K562 (cell line): ENCODE measurements at regions not wholly inside any gene's neighbourhood (a gene's known extent, or its start where the extent isn't known, plus 50 kb on each side); places are given as distances from the start of the nearest gene placed in this dataset.

Experiments
- CTBP1 ChIP-seq: fragments of 450-650 bp; IDR thresholded peaks from 2 replicates; pipeline ENCODE4 v1.6.1; 2016; ENCODE audit warnings: borderline replicate concordance
- FOXP1 ChIP-seq: sonication (generic); formaldehyde crosslinking; IDR thresholded peaks from 2 replicates; pipeline ENCODE4 v1.8.0; 2022; ENCODE audit warnings: mild to moderate bottlenecking, missing genetic modification reagents
- MAFK ChIP-seq: IDR thresholded peaks from 2 replicates; pipeline ENCODE4 v1.6.1; 2011; ENCODE audit warnings: low read length, improper control_type of control experiment
- SMARCE1 ChIP-seq: fragments of 450-650 bp; IDR thresholded peaks from 2 replicates; pipeline ENCODE4 v1.7.1; 2016; ENCODE audit warnings: mild to moderate bottlenecking
- TAF1 ChIP-seq: IDR thresholded peaks from 2 replicates; pipeline ENCODE4 v1.6.1; 2011; ENCODE audit warnings: mild to moderate bottlenecking, low read length, moderate library complexity; ENCODE audit not compliant: insufficient read depth, control insufficient read depth, severe bottlenecking; ENCODE audit errors: extremely low read depth
- YY1 ChIP-seq, 3 experiments: IDR thresholded peaks; 2 replicates each; pipeline ENCODE4 v1.6.1; 2011; ENCODE audit warnings: low read length in 2 of 3, mild to moderate bottlenecking in 2 of 3, moderate library complexity in 2 of 3, borderline replicate concordance in 1 of 3, control low read depth in 1 of 3, low read depth in 1 of 3; ENCODE audit not compliant: insufficient read depth in 3 of 3, insufficient replicate concordance in 2 of 3, control insufficient read depth in 1 of 3, insufficient read length in 1 of 3; ENCODE audit errors: extremely low read depth in 1 of 3
- ZBTB7A ChIP-seq: IDR thresholded peaks from 2 replicates; pipeline ENCODE4 v1.6.1; 2011; ENCODE audit warnings: low read depth, mild to moderate bottlenecking, low read length, moderate library complexity, borderline replicate concordance; ENCODE audit not compliant: control insufficient read depth
- TF ChIP-seq, protein P1 (sequence below), 3 experiments: IDR thresholded peaks in 2 of 3; conservative IDR thresholded peaks in 1 of 3; 2 replicates each; pipeline ENCODE4 v1.5.1; 2011 to 2012; ENCODE audit warnings: low read length in 3 of 3, mild to moderate bottlenecking in 3 of 3, control low read depth in 2 of 3, improper control_type of control experiment in 1 of 3, inconsistent platforms in 1 of 3, low read depth in 1 of 3, mixed read lengths in 1 of 3, moderate library complexity in 1 of 3; ENCODE audit not compliant: insufficient read depth in 2 of 3
- TF ChIP-seq, protein P2 (sequence below): sonication (generic); formaldehyde crosslinking; IDR thresholded peaks from 2 replicates; pipeline ENCODE4 v1.8.0; 2022; ENCODE audit warnings: mild to moderate bottlenecking, missing genetic modification reagents
- TF ChIP-seq, protein P3 (sequence below): fragments of 250-450 bp; sonication (Bioruptor Pico); IDR thresholded peaks from 2 replicates; pipeline ENCODE4 v1.5.0; 2022; ENCODE audit warnings: mild to moderate bottlenecking
- TF ChIP-seq, protein P4 (sequence below): fragments of 250-450 bp; sonication (Bioruptor Pico); IDR thresholded peaks from 2 replicates; pipeline ENCODE4 v1.8.0; 2021; ENCODE audit warnings: mild to moderate bottlenecking, moderate library complexity
- TF ChIP-seq, protein P5 (sequence below): fragments of 250-450 bp; sonication (Bioruptor Pico); IDR thresholded peaks from 2 replicates; pipeline ENCODE4 v1.4.0; 2020; ENCODE audit warnings: mild to moderate bottlenecking, moderate library complexity

DNA sequence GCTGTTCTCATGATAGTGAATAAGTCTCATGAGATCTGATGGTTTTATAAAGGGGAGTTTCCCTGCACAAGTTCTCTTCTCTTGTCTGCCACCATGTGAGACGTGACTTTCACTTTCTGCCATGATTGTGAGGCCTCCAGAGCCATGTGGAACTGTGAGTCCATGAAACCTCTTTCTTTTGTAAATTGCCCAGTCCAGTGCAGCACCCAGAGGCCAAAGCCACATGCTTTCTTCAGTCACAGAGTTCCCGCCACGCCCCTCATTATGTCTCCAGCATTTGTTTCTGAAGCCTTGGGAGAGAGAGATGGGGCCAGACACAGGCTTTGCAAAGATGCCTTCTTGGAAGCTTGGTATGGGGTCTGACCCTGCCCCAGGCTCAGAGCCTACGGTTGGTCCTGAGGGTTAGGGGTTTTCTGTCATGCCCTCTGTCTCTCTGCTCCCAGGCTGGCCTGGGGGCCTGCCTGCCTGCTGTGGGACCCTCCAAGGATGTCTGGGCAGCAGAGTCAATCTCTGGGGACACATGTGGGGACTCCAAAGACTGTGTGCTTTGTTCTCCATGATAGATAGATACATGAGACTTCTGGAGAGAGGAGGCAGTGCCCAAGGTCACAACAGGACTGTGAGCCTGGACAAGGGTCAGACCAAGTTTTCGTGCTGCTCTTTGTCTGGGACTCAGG lies 114.1 kb upstream of the PRMT8 start:
- no peak for TF ChIP-seq TAF1
- TF ChIP-seq SMARCE1, result no peak
- TF ChIP-seq YY1 (IDR thresholded peaks at IDR 0.05; ENCODE audit: borderline replicate concordance in 1 of 3, control insufficient read depth in 1 of 3, extremely low read depth in 1 of 3, insufficient read depth in 3 of 3, insufficient read length in 1 of 3, insufficient replicate concordance in 2 of 3, low read depth in 1 of 3, low read length in 2 of 3), result no peak
- TF ChIP-seq, protein P1, sequence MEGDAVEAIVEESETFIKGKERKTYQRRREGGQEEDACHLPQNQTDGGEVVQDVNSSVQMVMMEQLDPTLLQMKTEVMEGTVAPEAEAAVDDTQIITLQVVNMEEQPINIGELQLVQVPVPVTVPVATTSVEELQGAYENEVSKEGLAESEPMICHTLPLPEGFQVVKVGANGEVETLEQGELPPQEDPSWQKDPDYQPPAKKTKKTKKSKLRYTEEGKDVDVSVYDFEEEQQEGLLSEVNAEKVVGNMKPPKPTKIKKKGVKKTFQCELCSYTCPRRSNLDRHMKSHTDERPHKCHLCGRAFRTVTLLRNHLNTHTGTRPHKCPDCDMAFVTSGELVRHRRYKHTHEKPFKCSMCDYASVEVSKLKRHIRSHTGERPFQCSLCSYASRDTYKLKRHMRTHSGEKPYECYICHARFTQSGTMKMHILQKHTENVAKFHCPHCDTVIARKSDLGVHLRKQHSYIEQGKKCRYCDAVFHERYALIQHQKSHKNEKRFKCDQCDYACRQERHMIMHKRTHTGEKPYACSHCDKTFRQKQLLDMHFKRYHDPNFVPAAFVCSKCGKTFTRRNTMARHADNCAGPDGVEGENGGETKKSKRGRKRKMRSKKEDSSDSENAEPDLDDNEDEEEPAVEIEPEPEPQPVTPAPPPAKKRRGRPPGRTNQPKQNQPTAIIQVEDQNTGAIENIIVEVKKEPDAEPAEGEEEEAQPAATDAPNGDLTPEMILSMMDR (IDR thresholded peaks at IDR 0.05 in 2 of 3, conservative IDR thresholded peaks at IDR 0.05 in 1 of 3; ENCODE audit: insufficient read depth in 2 of 3, low read depth in 1 of 3, low read length in 3 of 3), result no peak
- no peak for TF ChIP-seq MAFK
- no peak for TF ChIP-seq FOXP1 (CRISPR knock-in tag)
- TF ChIP-seq, protein P2, sequence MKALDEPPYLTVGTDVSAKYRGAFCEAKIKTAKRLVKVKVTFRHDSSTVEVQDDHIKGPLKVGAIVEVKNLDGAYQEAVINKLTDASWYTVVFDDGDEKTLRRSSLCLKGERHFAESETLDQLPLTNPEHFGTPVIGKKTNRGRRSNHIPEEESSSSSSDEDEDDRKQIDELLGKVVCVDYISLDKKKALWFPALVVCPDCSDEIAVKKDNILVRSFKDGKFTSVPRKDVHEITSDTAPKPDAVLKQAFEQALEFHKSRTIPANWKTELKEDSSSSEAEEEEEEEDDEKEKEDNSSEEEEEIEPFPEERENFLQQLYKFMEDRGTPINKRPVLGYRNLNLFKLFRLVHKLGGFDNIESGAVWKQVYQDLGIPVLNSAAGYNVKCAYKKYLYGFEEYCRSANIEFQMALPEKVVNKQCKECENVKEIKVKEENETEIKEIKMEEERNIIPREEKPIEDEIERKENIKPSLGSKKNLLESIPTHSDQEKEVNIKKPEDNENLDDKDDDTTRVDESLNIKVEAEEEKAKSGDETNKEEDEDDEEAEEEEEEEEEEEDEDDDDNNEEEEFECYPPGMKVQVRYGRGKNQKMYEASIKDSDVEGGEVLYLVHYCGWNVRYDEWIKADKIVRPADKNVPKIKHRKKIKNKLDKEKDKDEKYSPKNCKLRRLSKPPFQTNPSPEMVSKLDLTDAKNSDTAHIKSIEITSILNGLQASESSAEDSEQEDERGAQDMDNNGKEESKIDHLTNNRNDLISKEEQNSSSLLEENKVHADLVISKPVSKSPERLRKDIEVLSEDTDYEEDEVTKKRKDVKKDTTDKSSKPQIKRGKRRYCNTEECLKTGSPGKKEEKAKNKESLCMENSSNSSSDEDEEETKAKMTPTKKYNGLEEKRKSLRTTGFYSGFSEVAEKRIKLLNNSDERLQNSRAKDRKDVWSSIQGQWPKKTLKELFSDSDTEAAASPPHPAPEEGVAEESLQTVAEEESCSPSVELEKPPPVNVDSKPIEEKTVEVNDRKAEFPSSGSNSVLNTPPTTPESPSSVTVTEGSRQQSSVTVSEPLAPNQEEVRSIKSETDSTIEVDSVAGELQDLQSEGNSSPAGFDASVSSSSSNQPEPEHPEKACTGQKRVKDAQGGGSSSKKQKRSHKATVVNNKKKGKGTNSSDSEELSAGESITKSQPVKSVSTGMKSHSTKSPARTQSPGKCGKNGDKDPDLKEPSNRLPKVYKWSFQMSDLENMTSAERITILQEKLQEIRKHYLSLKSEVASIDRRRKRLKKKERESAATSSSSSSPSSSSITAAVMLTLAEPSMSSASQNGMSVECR, result no peak
- no peak for TF ChIP-seq CTBP1
- TF ChIP-seq, protein P3, sequence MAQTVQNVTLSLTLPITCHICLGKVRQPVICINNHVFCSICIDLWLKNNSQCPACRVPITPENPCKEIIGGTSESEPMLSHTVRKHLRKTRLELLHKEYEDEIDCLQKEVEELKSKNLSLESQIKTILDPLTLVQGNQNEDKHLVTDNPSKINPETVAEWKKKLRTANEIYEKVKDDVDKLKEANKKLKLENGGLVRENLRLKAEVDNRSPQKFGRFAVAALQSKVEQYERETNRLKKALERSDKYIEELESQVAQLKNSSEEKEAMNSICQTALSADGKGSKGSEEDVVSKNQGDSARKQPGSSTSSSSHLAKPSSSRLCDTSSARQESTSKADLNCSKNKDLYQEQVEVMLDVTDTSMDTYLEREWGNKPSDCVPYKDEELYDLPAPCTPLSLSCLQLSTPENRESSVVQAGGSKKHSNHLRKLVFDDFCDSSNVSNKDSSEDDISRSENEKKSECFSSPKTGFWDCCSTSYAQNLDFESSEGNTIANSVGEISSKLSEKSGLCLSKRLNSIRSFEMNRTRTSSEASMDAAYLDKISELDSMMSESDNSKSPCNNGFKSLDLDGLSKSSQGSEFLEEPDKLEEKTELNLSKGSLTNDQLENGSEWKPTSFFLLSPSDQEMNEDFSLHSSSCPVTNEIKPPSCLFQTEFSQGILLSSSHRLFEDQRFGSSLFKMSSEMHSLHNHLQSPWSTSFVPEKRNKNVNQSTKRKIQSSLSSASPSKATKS (CRISPR knock-in tag), result no peak
- TF ChIP-seq ZBTB7A, result no peak
- TF ChIP-seq, protein P4, sequence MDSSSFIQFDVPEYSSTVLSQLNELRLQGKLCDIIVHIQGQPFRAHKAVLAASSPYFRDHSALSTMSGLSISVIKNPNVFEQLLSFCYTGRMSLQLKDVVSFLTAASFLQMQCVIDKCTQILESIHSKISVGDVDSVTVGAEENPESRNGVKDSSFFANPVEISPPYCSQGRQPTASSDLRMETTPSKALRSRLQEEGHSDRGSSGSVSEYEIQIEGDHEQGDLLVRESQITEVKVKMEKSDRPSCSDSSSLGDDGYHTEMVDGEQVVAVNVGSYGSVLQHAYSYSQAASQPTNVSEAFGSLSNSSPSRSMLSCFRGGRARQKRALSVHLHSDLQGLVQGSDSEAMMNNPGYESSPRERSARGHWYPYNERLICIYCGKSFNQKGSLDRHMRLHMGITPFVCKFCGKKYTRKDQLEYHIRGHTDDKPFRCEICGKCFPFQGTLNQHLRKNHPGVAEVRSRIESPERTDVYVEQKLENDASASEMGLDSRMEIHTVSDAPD (CRISPR knock-in tag), result no peak
- TF ChIP-seq, protein P5, sequence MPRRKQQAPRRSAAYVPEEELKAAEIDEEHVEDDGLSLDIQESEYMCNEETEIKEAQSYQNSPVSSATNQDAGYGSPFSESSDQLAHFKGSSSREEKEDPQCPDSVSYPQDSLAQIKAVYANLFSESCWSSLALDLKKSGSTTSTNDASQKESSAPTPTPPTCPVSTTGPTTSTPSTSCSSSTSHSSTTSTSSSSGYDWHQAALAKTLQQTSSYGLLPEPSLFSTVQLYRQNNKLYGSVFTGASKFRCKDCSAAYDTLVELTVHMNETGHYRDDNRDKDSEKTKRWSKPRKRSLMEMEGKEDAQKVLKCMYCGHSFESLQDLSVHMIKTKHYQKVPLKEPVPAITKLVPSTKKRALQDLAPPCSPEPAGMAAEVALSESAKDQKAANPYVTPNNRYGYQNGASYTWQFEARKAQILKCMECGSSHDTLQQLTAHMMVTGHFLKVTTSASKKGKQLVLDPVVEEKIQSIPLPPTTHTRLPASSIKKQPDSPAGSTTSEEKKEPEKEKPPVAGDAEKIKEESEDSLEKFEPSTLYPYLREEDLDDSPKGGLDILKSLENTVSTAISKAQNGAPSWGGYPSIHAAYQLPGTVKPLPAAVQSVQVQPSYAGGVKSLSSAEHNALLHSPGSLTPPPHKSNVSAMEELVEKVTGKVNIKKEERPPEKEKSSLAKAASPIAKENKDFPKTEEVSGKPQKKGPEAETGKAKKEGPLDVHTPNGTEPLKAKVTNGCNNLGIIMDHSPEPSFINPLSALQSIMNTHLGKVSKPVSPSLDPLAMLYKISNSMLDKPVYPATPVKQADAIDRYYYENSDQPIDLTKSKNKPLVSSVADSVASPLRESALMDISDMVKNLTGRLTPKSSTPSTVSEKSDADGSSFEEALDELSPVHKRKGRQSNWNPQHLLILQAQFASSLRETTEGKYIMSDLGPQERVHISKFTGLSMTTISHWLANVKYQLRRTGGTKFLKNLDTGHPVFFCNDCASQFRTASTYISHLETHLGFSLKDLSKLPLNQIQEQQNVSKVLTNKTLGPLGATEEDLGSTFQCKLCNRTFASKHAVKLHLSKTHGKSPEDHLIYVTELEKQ (CRISPR knock-in tag), result no peak
